Panc1 (cell line): ENCODE measurements at regions not wholly inside any gene's neighbourhood (a gene's known extent, or its start where the extent isn't known, plus 50 kb on each side); places are given as distances from the start of the nearest gene placed in this dataset.

Source experiments
- ATAC-seq: fragments of 200-7000 bp; cut with Tn5 transposase; 2 replicates; pipeline ENCODE4 v1.9.1; 2020; ENCODE audit warnings: mild to moderate bottlenecking, moderate library complexity
- BruUV-seq: library from RNA; stranded (reverse); fragments of 400-500 nt; replicated peaks from 2 replicates; lab custom pipeline; 2021; lab: Mats Ljungman, UMichigan
- CTCF ChIA-PET: fragments of 300-600 bp; sonication (Branson Sonifier 250); formaldehyde crosslinking; loops from one replicate; lab custom pipeline; 2022; ENCODE audit warnings: antibody characterized with exemption; lab: Charles Lee
- POLR2A ChIA-PET: fragments of 300-600 bp; sonication (Branson Sonifier 250); formaldehyde crosslinking; loops from one replicate; lab custom pipeline; 2022; ENCODE audit warnings: antibody characterized with exemption; lab: Charles Lee
- DNase-seq: peaks from one replicate; pipeline ENCODE4 v3.0.0-alpha.2; 2010; ENCODE audit warnings: low read depth, low spot score
- H3K27ac ChIP-seq: 2 replicates; pipeline ENCODE4 v1.5.1; 2011; ENCODE audit warnings: mild to moderate bottlenecking, low read length, inconsistent platforms
- H3K27me3 ChIP-seq: fragments of 200-500 bp; sonication (Bioruptor generic); 2 replicates; pipeline ENCODE4 v1.6.0; 2014; ENCODE audit warnings: low read length, inconsistent platforms; ENCODE audit not compliant: control insufficient read depth, insufficient read depth
- H3K36me3 ChIP-seq: fragments of 200-500 bp; sonication (Bioruptor generic); 2 replicates; pipeline ENCODE4 v1.5.1; 2014; ENCODE audit warnings: inconsistent platforms, mild to moderate bottlenecking, low read length, moderate library complexity; ENCODE audit not compliant: control insufficient read depth, insufficient read depth
- H3K4me1 ChIP-seq: 2 replicates; pipeline ENCODE4 v1.5.1; 2011; ENCODE audit warnings: inconsistent platforms, mild to moderate bottlenecking, low read length, moderate library complexity; ENCODE audit not compliant: control insufficient read depth, insufficient read depth
- H3K4me3 ChIP-seq, 2 experiments: 2 replicates each; pipeline ENCODE4 v1.5.1; 2011 to 2012; ENCODE audit warnings: low read depth in 2 of 2, low read length in 2 of 2, mild to moderate bottlenecking in 2 of 2, inconsistent platforms in 1 of 2, moderate library complexity in 1 of 2
- H3K9me3 ChIP-seq: fragments of 200-500 bp; sonication (Bioruptor generic); 2 replicates; pipeline ENCODE4 v1.5.1; 2014; ENCODE audit warnings: low read depth, mild to moderate bottlenecking, inconsistent platforms, low read length, moderate library complexity; ENCODE audit not compliant: control insufficient read depth, insufficient read depth
- POLR2AphosphoS5 ChIP-seq: IDR thresholded peaks from 2 replicates; pipeline ENCODE4 v1.6.1; 2012; ENCODE audit warnings: mild to moderate bottlenecking, low read depth, low read length, moderate library complexity
- REST ChIP-seq, 2 experiments: IDR thresholded peaks; 2 replicates each; pipeline ENCODE4 v1.6.1; 2011 to 2012; ENCODE audit warnings: low read depth in 2 of 2, control low read depth in 1 of 2, low read length in 1 of 2, mild to moderate bottlenecking in 1 of 2, moderate library complexity in 1 of 2; ENCODE audit not compliant: insufficient read depth in 1 of 2
- SIN3A ChIP-seq: IDR thresholded peaks from 2 replicates; pipeline ENCODE4 v1.6.1; 2012; ENCODE audit warnings: low read depth, mild to moderate bottlenecking, low read length, moderate library complexity, borderline replicate concordance; ENCODE audit not compliant: insufficient read depth
- TCF7L2 ChIP-seq: IDR thresholded peaks from 2 replicates; pipeline ENCODE4 v1.6.1; 2011; ENCODE audit warnings: mild to moderate bottlenecking, low read depth, low read length, inconsistent platforms
- in situ Hi-C: cut with HindIII; loops from 2 replicates; pipeline ENCODE4 v1.10.0; 2016; ENCODE audit warnings: low sequenced_read_pairs, low pct_unique_long_range_greater_than_20kb
- intact Hi-C: fragments of 100-400 bp; cut with micrococcal nuclease; formaldehyde crosslinking; loops from one replicate; pipeline ENCODE4 v1.10.0; 2022; ENCODE audit not compliant: unreplicated experiment
- TF ChIP-seq, protein P1 (sequence below): fragments of 450-650 bp; IDR thresholded peaks from 2 replicates; pipeline ENCODE4 v1.5.1; 2017; ENCODE audit warnings: mild to moderate bottlenecking

- Histone ChIP-seq H3K27me3 (no peaks in the 10 kb centered on the region), H3K36me3 (no peaks in the 10 kb centered on the region), H3K4me1 (no peaks in the 10 kb centered on the region), H3K9me3 (no peaks in the 10 kb centered on the region), H3K4me3 (no peak overlapping the region), H3K27ac (no peak overlapping the region)
- ChIA-PET POLR2A (no interaction called here), CTCF (no interaction called here)
- intact Hi-C loops = no loop called here
- in situ Hi-C loops = no loop called here
- TF ChIP-seq, protein P1, sequence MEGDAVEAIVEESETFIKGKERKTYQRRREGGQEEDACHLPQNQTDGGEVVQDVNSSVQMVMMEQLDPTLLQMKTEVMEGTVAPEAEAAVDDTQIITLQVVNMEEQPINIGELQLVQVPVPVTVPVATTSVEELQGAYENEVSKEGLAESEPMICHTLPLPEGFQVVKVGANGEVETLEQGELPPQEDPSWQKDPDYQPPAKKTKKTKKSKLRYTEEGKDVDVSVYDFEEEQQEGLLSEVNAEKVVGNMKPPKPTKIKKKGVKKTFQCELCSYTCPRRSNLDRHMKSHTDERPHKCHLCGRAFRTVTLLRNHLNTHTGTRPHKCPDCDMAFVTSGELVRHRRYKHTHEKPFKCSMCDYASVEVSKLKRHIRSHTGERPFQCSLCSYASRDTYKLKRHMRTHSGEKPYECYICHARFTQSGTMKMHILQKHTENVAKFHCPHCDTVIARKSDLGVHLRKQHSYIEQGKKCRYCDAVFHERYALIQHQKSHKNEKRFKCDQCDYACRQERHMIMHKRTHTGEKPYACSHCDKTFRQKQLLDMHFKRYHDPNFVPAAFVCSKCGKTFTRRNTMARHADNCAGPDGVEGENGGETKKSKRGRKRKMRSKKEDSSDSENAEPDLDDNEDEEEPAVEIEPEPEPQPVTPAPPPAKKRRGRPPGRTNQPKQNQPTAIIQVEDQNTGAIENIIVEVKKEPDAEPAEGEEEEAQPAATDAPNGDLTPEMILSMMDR = no peak
- no TSS peak for BruUV-seq
- DNase-seq (no peak), ATAC-seq (no peak)
Measured at GRCh38 chr2:221817878-221818277, 245.8 kb upstream of the EPHA4 start.

DNA sequence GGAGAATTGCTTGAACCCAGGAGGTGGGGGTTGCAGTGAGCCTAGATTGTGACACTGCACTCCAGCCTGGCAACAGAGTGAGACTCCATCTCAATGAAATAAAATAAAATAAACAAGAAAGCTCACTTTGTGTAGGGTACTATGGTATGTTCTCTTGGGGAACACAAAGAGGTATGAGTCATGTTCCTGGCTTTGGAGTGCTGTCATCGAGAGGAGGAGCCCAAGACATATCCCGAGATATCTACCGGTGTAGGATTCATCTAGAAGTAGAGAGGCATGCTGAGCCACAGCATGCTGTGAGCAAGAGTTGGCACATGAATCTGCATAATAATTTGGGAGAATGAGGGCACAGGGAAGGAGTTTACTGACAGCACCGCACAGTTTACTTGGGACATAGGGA is 244.9 kb upstream of the EPHA4 start:
- intact Hi-C loops (no loop called here), in situ Hi-C loops (no loop called here)
- Histone ChIP-seq H3K36me3 (no peaks in the 10 kb centered on the region), H3K4me1 (no peaks in the 10 kb centered on the region), H3K27ac (no peak overlapping the region), H3K4me3 (no peak overlapping the region), H3K9me3 (no peaks in the 10 kb centered on the region), H3K27me3 (no peaks in the 10 kb centered on the region)
- POLR2A ChIA-PET = no interaction called here
- TF ChIP-seq REST (IDR thresholded peaks at IDR 0.05; ENCODE audit: insufficient read depth in 1 of 2, low read depth in 2 of 2, low read length in 1 of 2) (no peak), TCF7L2 (no peak), SIN3A (no peak), POLR2AphosphoS5 (no peak)
- TF ChIP-seq, protein P1 = no peak
- DNase-seq (no peak), ATAC-seq (no peak)
- no TSS peak for BruUV-seq
- CTCF ChIA-PET = no interaction called here

GRCh38 chr2:221816566-221816965 is 244.5 kb upstream of the EPHA4 start:
- CTCF ChIA-PET = no interaction called here
- no peak for ATAC-seq
- POLR2A ChIA-PET = no interaction called here
- H3K4me3 ChIP-seq = no peak overlapping the region
- H3K27ac ChIP-seq = no peak overlapping the region
- H3K9me3 ChIP-seq = no peaks in the 10 kb centered on the region
- no peaks in the 10 kb centered on the region for H3K36me3 ChIP-seq
- H3K4me1 ChIP-seq = no peaks in the 10 kb centered on the region
- in situ Hi-C loops (no loop called here), intact Hi-C loops (no loop called here)
- no peaks in the 10 kb centered on the region for H3K27me3 ChIP-seq
- BruUV-seq = no TSS peak
- TF ChIP-seq POLR2AphosphoS5 = no peak
- TF ChIP-seq SIN3A = no peak
- no peak for TF ChIP-seq TCF7L2
- TF ChIP-seq, protein P1 = no peak
- TF ChIP-seq REST (IDR thresholded peaks at IDR 0.05; ENCODE audit: insufficient read depth in 1 of 2, low read depth in 2 of 2, low read length in 1 of 2) = no peak
- DNase-seq = no peak
